ENCODE measurements at regions not wholly inside any gene's neighbourhood (a gene's known extent, or its start where the extent isn't known, plus 50 kb on each side); places are given as distances from the start of the nearest gene placed in this dataset.

DNA sequence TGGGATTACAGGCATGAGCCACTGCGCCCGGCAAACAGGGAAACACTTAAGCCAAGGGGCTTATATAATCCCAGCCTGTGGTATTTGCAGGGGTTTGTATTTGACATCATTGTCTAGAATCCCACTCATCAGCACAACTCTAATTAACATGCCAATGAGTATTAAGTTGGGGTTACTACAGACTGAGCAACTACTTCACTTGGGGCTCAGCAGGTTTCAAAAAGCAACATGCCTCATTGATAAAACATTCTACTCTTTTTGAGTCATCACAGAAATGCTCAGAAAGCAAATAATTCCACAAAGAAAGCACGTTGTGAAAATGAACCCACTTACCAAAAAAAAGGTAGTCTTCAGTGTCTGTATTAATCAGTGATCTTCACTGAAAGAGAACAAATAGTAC is 236.9 kb upstream of the CELF2 start:
- CTCF ChIA-PET: no interaction called here
- ATAC-seq (ENCODE audit: low read depth) (peak; percentile 47; the same call in 1 of the 2 replicates), DNase-seq (peak; percentile 64)
- H2BK120ac ChIP-seq (ENCODE audit: low read depth, low read length): no peak overlapping the region
- H4K20me1 ChIP-seq (ENCODE audit: insufficient read depth, low read length): no peaks in the 10 kb centered on the region
- WGBS, 2 experiments (ENCODE audit: extremely low coverage in 2 of 2, insufficient read length in 1 of 2): no CpG with 5 or more reads among the region's 3 CpGs
- no peak overlapping the region for H3K27ac ChIP-seq (ENCODE audit: insufficient read depth, low read length)
- H2BK20ac ChIP-seq (ENCODE audit: low read depth, low read length): no peak overlapping the region
- H3K14ac ChIP-seq (replicated peaks; ENCODE audit: low read depth, low read length): no peak overlapping the region
- H2AK5ac ChIP-seq (ENCODE audit: low read depth, low read length): no peak overlapping the region; the same call in 1 of the 2 replicates
- H2AFZ ChIP-seq (replicated peaks; ENCODE audit: low read length, poor library complexity): no peak overlapping the region
- H3K4ac ChIP-seq (ENCODE audit: low read depth, low read length): no peak overlapping the region
- peak overlapping the region; percentile 78; the same call in 1 of the 2 replicates for H3K18ac ChIP-seq (ENCODE audit: low read depth, low read length)
- H3K4me3 ChIP-seq (ENCODE audit: insufficient read depth, low read depth, low read length): no peak overlapping the region
- H2BK5ac ChIP-seq (ENCODE audit: low read depth, low read length, poor library complexity, severe bottlenecking): no peak overlapping the region
- no peak overlapping the region for H4K8ac ChIP-seq (ENCODE audit: low read depth in 2 of 2, low read length in 2 of 2)
- no peak overlapping the region for H3K56ac ChIP-seq (ENCODE audit: extremely low read depth, insufficient read depth, low read length)
- 0 out of 2 replicates have a peak, but pooled peaks cover 2% of the 10 kb centered on the region for H3K9me3 ChIP-seq (ENCODE audit: control insufficient read depth, insufficient read depth, low read length)
- H2BK15ac ChIP-seq (ENCODE audit: low read depth, low read length): no peak overlapping the region
- H3K36me3 ChIP-seq (ENCODE audit: control insufficient read depth, insufficient read depth, low read length): no peaks in the 10 kb centered on the region
- no peaks in the 10 kb centered on the region for H3K27me3 ChIP-seq (ENCODE audit: control insufficient read depth, insufficient read depth, low read length)
- no TSS peak for BruUV-seq (replicated peaks)
- in situ Hi-C loops (cut with MboI; ENCODE audit: low sequenced_read_pairs): no loop called here
- peaks cover 7% of the 10 kb centered on the region; the same call in 1 of the 2 replicates for H3K4me1 ChIP-seq (ENCODE audit: control insufficient read depth, insufficient read depth, low read length)
- no peaks in the 10 kb centered on the region for H3K79me1 ChIP-seq (ENCODE audit: low read depth in 1 of 2, low read length in 2 of 2)
- H3K9ac ChIP-seq (ENCODE audit: low read depth, low read length): no peak overlapping the region
- POLR2A ChIA-PET (ENCODE audit: unreplicated experiment): no interaction called here
- H2AK9ac ChIP-seq (replicated peaks; ENCODE audit: low read depth, low read length, poor library complexity): no peak overlapping the region
- no peak overlapping the region for H3K23ac ChIP-seq (ENCODE audit: low read depth, low read length)
- dilution Hi-C loops (cut with HindIII; ENCODE audit: low sequenced_read_pairs, unreplicated experiment): no loop called here
- H4K5ac ChIP-seq (ENCODE audit: low read depth, low read length): peak overlapping the region; percentile 12; the same call in 1 of the 2 replicates
- intact Hi-C loops (cut with micrococcal nuclease): no loop called here
- H3K9me1 ChIP-seq (ENCODE audit: insufficient read depth, low read length): peaks cover 3% of the 10 kb centered on the region; the same call in 1 of the 2 replicates
- H4K91ac ChIP-seq (ENCODE audit: insufficient read depth, low read depth, low read length): no peak overlapping the region
- TF ChIP-seq MAFK (IDR thresholded peaks at IDR 0.05; ENCODE audit: low read depth, low read length): peak; percentile 48; the same call in 1 of the 2 replicates
- no peak for TF ChIP-seq ELK1 (IDR thresholded peaks at IDR 0.05; ENCODE audit: borderline replicate concordance, low read depth, low read length)
- H3K4me2 ChIP-seq (ENCODE audit: low read depth, low read length): peak overlapping the region; percentile 38; the same call in 1 of the 2 replicates

Measured in IMR-90 (cell line).